IPS-18a (cell line): ENCODE measurements at regions not wholly inside any gene's neighbourhood (a gene's known extent, or its start where the extent isn't known, plus 50 kb on each side); places are given as distances from the start of the nearest gene placed in this dataset.
"Not testable (repeated sequence)": the region's sequence is repeated elsewhere in the genome, so short reads cannot be mapped to it uniquely, and the experiment has no call there.

Experiments used
- H3K27ac ChIP-seq: one replicate; pipeline ENCODE4 v1.5.1; 2013; ENCODE audit warnings: low read length
- H3K27me3 ChIP-seq: one replicate; pipeline ENCODE4 v1.6.1; 2013; ENCODE audit warnings: mild to moderate bottlenecking, low read length; ENCODE audit not compliant: control insufficient read depth, insufficient read depth
- H3K36me3 ChIP-seq: one replicate; pipeline ENCODE4 v1.6.1; 2013; ENCODE audit warnings: low read depth, low read length; ENCODE audit not compliant: control insufficient read depth
- H3K4me1 ChIP-seq: one replicate; pipeline ENCODE4 v1.6.1; 2013; ENCODE audit warnings: low read depth, low read length; ENCODE audit not compliant: control insufficient read depth
- H3K4me3 ChIP-seq: one replicate; pipeline ENCODE4 v1.5.1; 2013; ENCODE audit warnings: low read length
- H3K9ac ChIP-seq: one replicate; pipeline ENCODE4 v1.6.1; 2013; ENCODE audit warnings: mild to moderate bottlenecking, low read length, moderate library complexity
- H3K9me3 ChIP-seq: one replicate; pipeline ENCODE4 v1.6.1; 2013; ENCODE audit warnings: low read depth, low read length; ENCODE audit not compliant: control insufficient read depth

- not testable (repeated sequence) for H3K36me3 ChIP-seq, H3K4me1 ChIP-seq, H3K27me3 ChIP-seq, H3K27ac ChIP-seq, H3K9me3 ChIP-seq, H3K4me3 ChIP-seq, H3K9ac ChIP-seq
These were observed 180.0 kb downstream of the RTP5 start for GRCh38 chr2:242049492-242049891.

GRCh38 chr2:242051463-242051862, 181.9 kb downstream of the RTP5 start:
- no peak overlapping the region for H3K4me3 ChIP-seq

DNA sequence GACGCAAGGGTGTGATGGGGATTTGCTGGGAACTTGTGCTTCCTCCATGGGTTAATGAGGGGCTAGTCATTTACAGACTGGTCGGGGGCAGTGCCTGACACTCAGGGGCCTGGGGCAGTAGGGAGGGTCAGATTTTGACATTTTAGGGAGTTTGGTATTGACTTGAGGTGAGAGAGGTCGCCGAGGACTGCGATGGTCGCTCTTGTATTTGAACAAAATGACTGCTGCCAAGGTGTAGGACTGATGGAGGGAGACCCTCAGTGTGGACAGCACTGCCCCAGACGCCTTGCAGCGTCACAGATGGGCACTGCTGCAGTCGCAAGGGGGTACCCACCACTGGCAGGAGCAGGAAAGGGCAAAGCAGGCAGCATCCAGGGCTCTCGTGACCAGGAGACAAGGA, 182.9 kb downstream of the RTP5 start:
- Histone ChIP-seq H3K27ac (no peak overlapping the region), H3K36me3 (no peaks in the 10 kb centered on the region), H3K9ac (no peak overlapping the region), H3K27me3 (no peaks in the 10 kb centered on the region), H3K4me3 (no peak overlapping the region), H3K9me3 (no peaks in the 10 kb centered on the region), H3K4me1 (no peaks in the 10 kb centered on the region)

More at GRCh38 chr2:242051463-242051862, 181.9 kb downstream of the RTP5 start:
- Histone ChIP-seq H3K36me3 (no peaks in the 10 kb centered on the region), H3K27ac (no peak overlapping the region), H3K27me3 (no peaks in the 10 kb centered on the region), H3K9me3 (no peaks in the 10 kb centered on the region), H3K9ac (no peak overlapping the region), H3K4me1 (no peaks in the 10 kb centered on the region)

- H3K27me3 ChIP-seq, result no peaks in the 10 kb centered on the region
- no peak overlapping the region for H3K27ac ChIP-seq
- no peak overlapping the region for H3K9ac ChIP-seq
- H3K4me1 ChIP-seq, result no peaks in the 10 kb centered on the region
- H3K9me3 ChIP-seq, result no peaks in the 10 kb centered on the region
- H3K36me3 ChIP-seq, result no peaks in the 10 kb centered on the region
- H3K4me3 ChIP-seq, result no peak overlapping the region
These were observed 184.4 kb downstream of the RTP5 start for GRCh38 chr2:242053921-242054320.

GRCh38 chr2:242054406-242054805, 184.9 kb downstream of the RTP5 start:
- no peaks in the 10 kb centered on the region for H3K4me1 ChIP-seq
- H3K36me3 ChIP-seq, result no peaks in the 10 kb centered on the region
- H3K9me3 ChIP-seq, result no peaks in the 10 kb centered on the region
- H3K9ac ChIP-seq, result no peak overlapping the region
- no peaks in the 10 kb centered on the region for H3K27me3 ChIP-seq
- no peak overlapping the region for H3K27ac ChIP-seq
- H3K4me3 ChIP-seq, result no peak overlapping the region

DNA sequence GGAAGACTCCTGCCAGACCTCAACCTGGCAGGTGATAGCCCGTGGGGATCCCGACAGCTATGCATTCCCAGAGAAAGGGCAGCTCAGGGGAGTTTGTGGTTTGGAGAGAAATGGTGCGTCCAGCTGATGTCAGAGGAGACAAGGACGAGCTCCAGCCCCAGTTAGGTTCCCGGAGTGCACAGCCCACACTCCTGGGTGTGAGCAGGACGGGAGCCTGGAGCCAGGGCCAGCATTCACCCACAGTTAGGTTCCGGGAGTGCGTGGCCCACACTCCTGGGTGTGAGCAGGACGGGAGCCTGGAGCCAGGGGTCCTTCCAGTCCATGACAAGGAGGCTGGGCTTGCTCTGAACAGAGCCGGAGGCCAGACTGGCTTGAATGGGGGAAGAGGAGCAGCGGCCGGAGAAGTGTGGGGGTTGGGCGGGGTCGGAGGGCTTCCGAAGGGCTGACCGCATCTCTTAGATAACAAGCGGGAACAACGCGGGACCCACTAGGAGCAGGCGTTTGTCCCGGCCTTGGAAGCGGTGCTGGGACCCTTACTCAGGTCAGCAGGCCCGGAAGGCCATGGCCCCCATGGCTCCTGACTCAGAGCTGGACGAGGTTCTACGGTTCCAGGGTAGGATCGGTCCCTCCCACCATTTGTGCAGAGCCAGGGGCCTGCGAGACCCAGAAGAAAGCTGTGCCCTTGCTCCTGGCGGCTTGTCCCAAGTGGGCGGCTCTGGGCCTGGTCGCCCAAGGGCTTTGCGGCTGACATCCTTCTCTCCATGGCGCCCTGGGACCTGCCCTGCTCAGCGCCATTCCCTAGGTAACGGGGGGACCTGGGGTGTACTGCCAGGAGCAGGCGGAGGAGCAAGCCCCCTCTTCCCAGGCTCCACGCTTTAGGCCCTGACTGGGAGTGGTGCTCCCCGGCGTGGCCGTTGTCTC, 185.6 kb downstream of the RTP5 start:
- Histone ChIP-seq H3K36me3 (no peaks in the 10 kb centered on the region), H3K9me3 (peaks cover 2% of the 10 kb centered on the region), H3K27me3 (no peaks in the 10 kb centered on the region), H3K9ac (no peak overlapping the region), H3K4me1 (no peaks in the 10 kb centered on the region), H3K27ac (no peak overlapping the region), H3K4me3 (no peak overlapping the region)

DNA sequence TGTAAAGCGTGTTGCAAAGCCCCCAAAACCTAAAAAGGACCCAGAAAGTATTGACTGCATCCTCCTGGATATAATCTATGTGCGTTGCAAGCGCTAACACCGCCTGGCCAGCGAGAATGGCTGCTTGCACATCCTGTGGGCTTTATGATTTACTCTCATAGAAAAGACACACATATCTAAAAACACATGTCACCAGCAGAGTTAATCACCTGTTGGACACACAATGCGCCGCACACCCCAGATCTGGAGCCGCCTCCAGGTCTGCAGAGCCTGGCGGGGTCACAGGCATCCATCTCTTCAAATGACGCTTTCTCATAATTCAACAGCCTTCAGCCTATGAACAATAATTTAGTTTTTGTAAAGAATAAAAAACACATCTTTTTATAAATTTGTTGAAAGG, 186.5 kb downstream of the RTP5 start:
- Histone ChIP-seq H3K27ac (no peak overlapping the region), H3K9ac (no peak overlapping the region), H3K27me3 (no peaks in the 10 kb centered on the region), H3K36me3 (no peaks in the 10 kb centered on the region), H3K9me3 (peaks cover 6% of the 10 kb centered on the region), H3K4me1 (no peaks in the 10 kb centered on the region), H3K4me3 (no peak overlapping the region)

GRCh38 chr2:242056785-242057184, 187.3 kb downstream of the RTP5 start:
- Histone ChIP-seq H3K27me3 (no peaks in the 10 kb centered on the region), H3K9ac (no peak overlapping the region), H3K9me3 (peaks cover 6% of the 10 kb centered on the region), H3K4me3 (no peak overlapping the region), H3K4me1 (no peaks in the 10 kb centered on the region), H3K27ac (no peak overlapping the region), H3K36me3 (no peaks in the 10 kb centered on the region)

DNA sequence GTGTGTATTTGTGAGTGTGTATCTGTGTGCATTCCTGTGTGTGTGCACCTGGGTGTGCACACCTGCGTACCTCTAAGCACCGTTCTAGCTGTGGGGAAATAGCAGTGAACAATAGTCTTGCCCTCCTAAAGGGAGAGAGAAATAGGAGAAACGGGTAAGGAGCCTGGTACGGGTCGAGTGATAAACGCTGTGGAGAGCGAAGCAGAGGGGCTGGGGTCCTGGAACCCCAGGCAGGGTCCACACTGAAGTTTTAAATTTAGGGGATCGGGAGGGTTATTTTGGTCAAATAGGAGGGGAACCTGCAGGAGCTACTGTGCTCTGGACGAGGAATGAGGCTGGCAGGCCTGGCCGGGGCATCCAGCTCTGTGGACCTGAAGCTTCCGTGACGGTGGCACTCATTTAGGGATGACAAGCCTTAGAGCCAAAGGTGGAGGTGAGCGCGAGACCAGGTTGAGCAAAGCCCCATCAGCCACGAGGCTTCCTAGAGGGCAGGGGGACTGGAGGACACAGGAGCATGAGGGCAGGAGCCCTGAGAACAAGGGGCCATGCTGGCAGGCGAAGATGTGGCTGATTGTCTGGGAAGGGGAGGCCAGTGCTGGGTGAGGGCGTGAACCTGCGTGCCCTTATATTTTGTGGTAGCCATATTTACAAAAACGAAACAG, 188.0 kb downstream of the RTP5 start:
- H3K4me3 ChIP-seq, result no peak overlapping the region
- H3K36me3 ChIP-seq, result no peaks in the 10 kb centered on the region
- H3K9me3 ChIP-seq, result peaks cover 6% of the 10 kb centered on the region
- H3K4me1 ChIP-seq, result no peaks in the 10 kb centered on the region
- H3K9ac ChIP-seq, result no peak overlapping the region
- no peaks in the 10 kb centered on the region for H3K27me3 ChIP-seq
- no peak overlapping the region for H3K27ac ChIP-seq

DNA sequence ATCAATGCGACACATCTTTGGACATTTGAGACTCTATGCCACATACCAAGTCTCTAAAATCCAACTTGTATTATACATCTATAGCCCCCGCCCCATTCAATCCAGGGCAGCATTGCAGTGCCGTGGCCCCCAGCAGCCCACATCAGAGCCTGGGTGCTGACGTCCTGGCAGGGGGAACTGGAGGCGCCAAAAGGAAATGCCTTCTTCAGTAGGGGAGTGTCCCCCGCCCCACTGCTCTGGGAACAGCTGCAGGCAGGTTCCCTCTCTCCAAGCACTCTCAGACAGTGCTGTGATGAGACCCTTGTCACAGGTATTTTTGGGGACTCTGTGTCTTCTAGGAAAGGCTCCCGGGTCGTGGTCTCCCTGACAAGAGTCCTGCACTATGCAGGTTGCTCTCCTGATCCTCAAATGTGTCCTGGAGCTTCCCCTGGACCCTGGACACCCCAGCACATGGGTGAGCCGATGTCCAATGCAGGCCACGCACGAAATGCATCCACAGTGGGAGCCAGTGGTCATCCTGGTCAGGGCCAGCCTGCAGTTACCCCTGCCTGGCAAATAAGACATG, 188.7 kb downstream of the RTP5 start:
- H3K27me3 ChIP-seq, result no peaks in the 10 kb centered on the region
- H3K36me3 ChIP-seq, result no peaks in the 10 kb centered on the region
- no peak overlapping the region for H3K27ac ChIP-seq
- no peaks in the 10 kb centered on the region for H3K4me1 ChIP-seq
- peaks cover 6% of the 10 kb centered on the region for H3K9me3 ChIP-seq
- H3K4me3 ChIP-seq, result no peak overlapping the region
- no peak overlapping the region for H3K9ac ChIP-seq

- H3K27me3 ChIP-seq, result no peaks in the 10 kb centered on the region
- H3K9ac ChIP-seq, result no peak overlapping the region
- no peak overlapping the region for H3K4me3 ChIP-seq
- H3K27ac ChIP-seq, result no peak overlapping the region
- H3K36me3 ChIP-seq, result no peaks in the 10 kb centered on the region
- peaks cover 7% of the 10 kb centered on the region for H3K4me1 ChIP-seq
- H3K9me3 ChIP-seq, result peaks cover 6% of the 10 kb centered on the region
These were observed 190.0 kb downstream of the RTP5 start for GRCh38 chr2:242059566-242059965.
